Transverse colon (tissue), 3 donors: ENCODE measurements at regions not wholly inside any gene's neighbourhood (a gene's known extent, or its start where the extent isn't known, plus 50 kb on each side); places are given as distances from the start of the nearest gene placed in this dataset.

Source experiments
- CTCF ChIP-seq, 5 experiments: fragments of 200-600 bp in 3 of 5; fragments of 450-650 bp in 2 of 5; sonication (generic) in 3 of 5; IDR thresholded peaks; 1 replicate in 2 of 5; 2 replicates in 3 of 5; pipeline ENCODE4 v1.5.1; 2016 to 2017; ENCODE audit warnings: antibody characterized with exemption in 5 of 5, inconsistent platforms in 3 of 5, mild to moderate bottlenecking in 2 of 5, moderate library complexity in 1 of 5
- EP300 ChIP-seq: sonication (generic); formaldehyde crosslinking; IDR thresholded peaks from one replicate; pipeline ENCODE4 v1.6.1; 2017; ENCODE audit warnings: antibody characterized with exemption, low read depth

GRCh38 chr13:61700181-61700580 is 284.5 kb upstream of the PCDH20 start:
- no peak for TF ChIP-seq EP300
- TF ChIP-seq CTCF (IDR thresholded peaks at IDR 0.05): no peak
